ENCODE measurements at regions not wholly inside any gene's neighbourhood (a gene's known extent, or its start where the extent isn't known, plus 50 kb on each side); places are given as distances from the start of the nearest gene placed in this dataset.

- Histone ChIP-seq H2BK120ac (ENCODE audit: low read depth, low read length, poor library complexity, severe bottlenecking) (no peak overlapping the region), H3K79me1 (ENCODE audit: insufficient read depth, low read depth, low read length, poor library complexity, severe bottlenecking) (no peaks in the 10 kb centered on the region), H3K9me3 (ENCODE audit: control insufficient read depth, low read depth, low read length) (no peaks in the 10 kb centered on the region), H4K20me1 (ENCODE audit: control insufficient read depth, insufficient read depth, insufficient read length) (no peaks in the 10 kb centered on the region), H3K18ac (ENCODE audit: insufficient read length, low read depth, low read length) (no peak overlapping the region), H2BK15ac (ENCODE audit: low read depth, low read length) (no peak overlapping the region), H3K23ac (ENCODE audit: insufficient read length, low read depth, low read length) (no peak overlapping the region), H3T11ph (ENCODE audit: low read length) (no peak overlapping the region), H3K27me3 (ENCODE audit: insufficient read depth, low read length) (no peaks in the 10 kb centered on the region), H4K91ac (ENCODE audit: insufficient read length, low read depth, low read length) (no peak overlapping the region), H3K23me2 (ENCODE audit: insufficient read length, low read depth, low read length, poor library complexity, severe bottlenecking) (no peaks in the 10 kb centered on the region), H2BK20ac (ENCODE audit: low read depth, low read length, poor library complexity, severe bottlenecking) (no peak overlapping the region), H2BK5ac (ENCODE audit: insufficient read length, low read length) (no peak overlapping the region), H2AK5ac (ENCODE audit: insufficient read length, low read length) (no peak overlapping the region), H2BK12ac (ENCODE audit: insufficient read length, low read depth, low read length) (no peak overlapping the region), H3K4ac (ENCODE audit: low read depth, low read length) (no peak overlapping the region), H4K8ac (replicated peaks; ENCODE audit: insufficient read length, low read depth, low read length) (no peak overlapping the region), H3K9ac (ENCODE audit: extremely low read depth, insufficient read length, low read length) (no peak overlapping the region), H3K14ac (ENCODE audit: insufficient read depth, low read length) (no peak overlapping the region), H4K5ac (ENCODE audit: insufficient read length, low read depth, low read length) (no peak overlapping the region), H2AFZ (ENCODE audit: low read length) (no peak overlapping the region), H3K56ac (ENCODE audit: insufficient read length, low read depth, low read length) (no peak overlapping the region), H3K79me2 (ENCODE audit: insufficient read depth, low read length) (no peaks in the 10 kb centered on the region), H3K4me1 (ENCODE audit: insufficient read depth, low read length) (no peaks in the 10 kb centered on the region; the same call in 1 of the 2 replicates), H3K4me2 (ENCODE audit: insufficient read depth, insufficient read length, low read length) (no peak overlapping the region), H3K27ac (ENCODE audit: insufficient read length, low read depth, low read length) (no peak overlapping the region)
- no peak overlapping the region for H3K4me3 Mint-ChIP-seq
- no peak overlapping the region for H3K27ac Mint-ChIP-seq
- H3K4me1 Mint-ChIP-seq: peaks cover 0 to 3% of the 10 kb centered on the region in 2 experiments; a peak in 2 of 4 replicates
- H3K9me3 Mint-ChIP-seq: no peaks in the 10 kb centered on the region
- no peak for DNase-seq
- WGBS (ENCODE audit: extremely low coverage, insufficient read length, low lambda C conversion rate): no CpG with 5 or more reads among the region's 2 CpGs
- H3K27me3 Mint-ChIP-seq (ENCODE audit: low read depth): no peaks in the 10 kb centered on the region; the same call in 1 of the 2 replicates
- H3K36me3 Mint-ChIP-seq (ENCODE audit: insufficient read depth in 1 of 3, low read depth in 3 of 3): no peaks in the 10 kb centered on the region
- TF ChIP-seq, protein P1, sequence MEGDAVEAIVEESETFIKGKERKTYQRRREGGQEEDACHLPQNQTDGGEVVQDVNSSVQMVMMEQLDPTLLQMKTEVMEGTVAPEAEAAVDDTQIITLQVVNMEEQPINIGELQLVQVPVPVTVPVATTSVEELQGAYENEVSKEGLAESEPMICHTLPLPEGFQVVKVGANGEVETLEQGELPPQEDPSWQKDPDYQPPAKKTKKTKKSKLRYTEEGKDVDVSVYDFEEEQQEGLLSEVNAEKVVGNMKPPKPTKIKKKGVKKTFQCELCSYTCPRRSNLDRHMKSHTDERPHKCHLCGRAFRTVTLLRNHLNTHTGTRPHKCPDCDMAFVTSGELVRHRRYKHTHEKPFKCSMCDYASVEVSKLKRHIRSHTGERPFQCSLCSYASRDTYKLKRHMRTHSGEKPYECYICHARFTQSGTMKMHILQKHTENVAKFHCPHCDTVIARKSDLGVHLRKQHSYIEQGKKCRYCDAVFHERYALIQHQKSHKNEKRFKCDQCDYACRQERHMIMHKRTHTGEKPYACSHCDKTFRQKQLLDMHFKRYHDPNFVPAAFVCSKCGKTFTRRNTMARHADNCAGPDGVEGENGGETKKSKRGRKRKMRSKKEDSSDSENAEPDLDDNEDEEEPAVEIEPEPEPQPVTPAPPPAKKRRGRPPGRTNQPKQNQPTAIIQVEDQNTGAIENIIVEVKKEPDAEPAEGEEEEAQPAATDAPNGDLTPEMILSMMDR (conservative IDR thresholded peaks at IDR 0.05): no peak
Observed at GRCh38 chr1:74971982-74972381, 162.2 kb upstream of the LHX8 start.

Measured in H9 (cell line).